ENCODE measurements at regions not wholly inside any gene's neighbourhood (a gene's known extent, or its start where the extent isn't known, plus 50 kb on each side); places are given as distances from the start of the nearest gene placed in this dataset.

DNA sequence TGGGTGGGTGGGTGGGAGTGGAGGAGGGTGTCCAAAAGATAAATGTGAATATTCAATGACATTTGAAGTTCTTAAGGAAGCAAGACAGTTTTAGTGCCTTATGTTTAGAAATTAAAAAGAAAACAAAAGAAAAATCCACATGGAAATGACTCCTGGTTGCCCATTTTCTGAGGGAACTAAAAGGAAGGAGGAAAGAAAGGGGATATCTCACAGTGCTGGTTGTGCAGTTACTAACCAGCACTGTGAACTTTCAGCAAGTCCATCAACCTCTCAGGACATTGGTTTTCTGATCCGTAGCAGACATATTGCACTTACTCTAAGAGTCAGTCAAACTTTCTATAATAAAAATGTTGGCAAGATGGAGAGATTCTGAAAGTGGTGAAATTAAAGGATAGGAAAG lies 431.0 kb upstream of the CLINT1 start:
- no peak for DNase-seq

DNA sequence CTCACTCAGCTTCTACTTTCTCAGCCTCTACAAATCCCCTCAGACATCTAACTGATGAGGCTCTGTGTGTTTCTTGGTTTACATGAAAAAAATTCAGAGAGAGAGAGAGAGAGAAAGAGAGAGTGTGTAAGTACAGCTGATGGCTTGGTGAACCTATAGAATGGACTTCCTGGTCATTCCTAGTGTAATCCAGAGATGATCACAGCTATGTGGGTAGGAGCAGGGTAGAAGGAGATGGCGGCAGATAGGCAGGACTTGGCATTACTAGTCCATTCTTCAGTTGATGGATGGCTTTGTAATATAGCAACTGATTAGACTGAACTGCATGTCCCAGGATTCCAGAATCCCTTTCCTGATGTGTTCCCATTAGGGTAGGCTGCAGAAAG lies 429.3 kb upstream of the CLINT1 start:
- DNase-seq = no peak

- DNase-seq = no peak
These were observed 428.8 kb upstream of the CLINT1 start for GRCh38 chr5:158287643-158288271.

DNA sequence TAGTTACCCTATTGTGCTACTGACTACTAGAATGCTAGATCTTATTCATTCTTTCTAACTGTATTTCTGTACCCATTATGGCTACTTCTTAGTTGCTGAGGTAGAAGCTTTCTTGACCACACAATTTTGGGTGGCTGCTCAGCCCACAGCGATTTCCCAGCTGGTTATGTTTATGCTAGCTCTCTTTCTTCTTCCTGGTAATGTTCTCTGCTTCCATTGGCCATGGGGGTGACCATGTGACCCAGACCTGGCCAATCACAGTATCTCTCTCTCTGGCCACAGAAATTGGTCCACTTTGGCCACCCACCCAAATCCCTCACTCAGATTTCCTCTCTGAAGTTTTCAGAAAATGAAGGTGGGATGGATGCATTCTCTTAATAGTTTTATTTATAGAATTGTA lies 427.9 kb upstream of the CLINT1 start:
- no peak for DNase-seq

GRCh38 chr5:158285698-158286097 lies 426.8 kb upstream of the CLINT1 start:
- no peak for DNase-seq

GRCh38 chr5:158284242-158284641 lies 425.3 kb upstream of the CLINT1 start:
- no peak for DNase-seq

- DNase-seq = no peak
These were observed 424.5 kb upstream of the CLINT1 start for GRCh38 chr5:158283397-158283796.

GRCh38 chr5:158278216-158278925 lies 419.4 kb upstream of the CLINT1 start:
- DNase-seq = no peak

DNA sequence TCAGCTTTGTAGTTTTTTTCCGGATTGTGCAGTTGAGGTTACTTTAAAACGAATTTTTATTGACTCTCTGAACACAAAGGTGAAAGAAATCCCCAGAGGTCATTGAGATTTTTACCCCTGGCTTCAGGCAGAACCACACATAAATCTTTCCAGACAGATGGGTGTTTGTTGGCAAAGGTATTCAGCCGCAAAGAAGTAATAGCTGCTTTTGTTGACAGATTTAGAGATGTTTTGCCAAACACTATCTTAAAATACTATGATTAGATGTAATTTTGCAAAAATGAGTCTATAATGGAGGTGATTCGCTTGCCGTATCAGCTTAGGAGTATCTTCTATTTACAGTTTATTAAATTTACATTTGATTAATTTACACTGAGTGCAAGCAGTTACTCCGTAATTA lies 418.3 kb upstream of the CLINT1 start:
- no peak for DNase-seq

GRCh38 chr5:158276692-158277091 lies 417.7 kb upstream of the CLINT1 start:
- DNase-seq = no peak

DNA sequence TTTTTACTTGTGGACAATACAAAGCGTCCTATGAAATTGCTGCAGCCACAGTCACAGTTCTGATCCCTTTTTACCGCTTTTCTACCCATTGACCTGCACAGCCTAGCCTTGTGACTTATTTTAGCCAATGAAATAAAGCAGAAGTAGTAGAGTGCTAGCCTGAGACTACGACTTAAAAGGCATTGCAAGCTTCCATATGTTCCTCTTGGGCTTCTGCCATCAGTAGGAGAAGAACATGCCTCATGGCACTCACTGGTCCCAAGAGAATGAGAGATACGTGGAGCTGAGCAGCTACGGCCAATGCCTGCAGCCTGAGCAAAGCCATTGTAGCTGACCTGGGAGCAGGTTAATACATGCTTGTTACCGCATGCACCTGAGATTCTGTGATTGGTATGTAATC lies 416.6 kb upstream of the CLINT1 start:
- DNase-seq = no peak

DNA sequence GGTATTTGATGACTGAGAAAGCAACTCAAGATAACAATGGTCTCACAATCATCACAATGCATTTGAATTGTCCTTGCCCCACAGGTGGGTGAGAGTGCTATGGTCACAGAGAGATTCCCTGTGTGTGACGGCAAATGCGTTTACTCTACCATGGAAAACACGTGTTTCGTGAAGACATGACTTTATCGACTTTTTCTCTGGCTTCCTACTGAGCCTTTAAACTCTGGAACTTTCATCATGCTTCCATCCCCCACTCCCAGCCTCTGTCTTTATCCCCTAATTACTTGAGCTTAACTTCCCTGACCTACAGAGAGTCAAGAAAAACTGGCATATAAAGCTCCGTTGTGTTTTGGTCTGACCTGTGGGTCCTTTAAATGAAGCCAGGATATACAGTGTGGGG lies 414.1 kb upstream of the CLINT1 start:
- DNase-seq = no peak

DNA sequence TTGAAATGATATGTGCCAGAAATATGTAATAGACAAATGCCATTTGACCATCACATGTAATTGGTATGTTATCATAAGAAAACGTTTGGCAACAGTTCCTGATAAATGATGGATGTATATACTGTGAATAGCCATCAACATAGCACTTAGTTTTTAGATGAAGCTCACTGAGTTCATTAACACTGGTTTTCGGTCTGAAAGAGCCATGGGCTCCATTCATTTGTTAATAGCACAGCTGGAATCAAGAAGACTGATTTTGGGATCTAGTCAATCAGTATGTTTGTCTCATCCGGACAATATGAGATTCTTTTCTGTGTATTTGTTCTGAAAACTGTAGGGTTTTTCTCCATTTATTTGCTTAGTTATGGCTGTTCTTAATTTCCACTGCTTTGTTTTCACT lies 413.5 kb upstream of the CLINT1 start:
- no peak for DNase-seq

GRCh38 chr5:158270996-158271554 lies 412.1 kb upstream of the CLINT1 start:
- no peak for DNase-seq

DNA sequence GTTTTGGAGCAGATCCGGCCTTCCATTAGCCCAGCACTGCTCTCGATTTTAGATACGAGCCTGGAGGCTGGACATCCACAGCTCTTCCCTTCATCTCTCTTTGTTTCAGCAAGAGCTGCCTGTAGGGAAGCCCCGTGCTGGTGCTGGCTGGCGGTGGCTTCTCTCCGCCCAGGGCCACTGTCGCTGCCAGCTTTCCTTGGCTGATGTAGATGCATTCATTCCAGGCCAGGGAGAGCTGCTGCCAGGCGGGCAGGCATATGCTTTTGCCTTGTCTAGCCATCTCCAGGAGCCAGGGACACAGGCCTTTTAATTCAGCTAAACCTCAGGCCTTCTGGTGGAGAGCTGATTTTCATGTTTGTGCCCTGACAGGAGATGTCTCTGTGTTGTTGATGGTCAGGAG lies 409.3 kb upstream of the CLINT1 start:
- no peak for DNase-seq

GRCh38 chr5:158267228-158267627 lies 408.3 kb upstream of the CLINT1 start:
- DNase-seq = no peak

GRCh38 chr5:158265931-158266700 lies 407.2 kb upstream of the CLINT1 start:
- no peak for DNase-seq

DNA sequence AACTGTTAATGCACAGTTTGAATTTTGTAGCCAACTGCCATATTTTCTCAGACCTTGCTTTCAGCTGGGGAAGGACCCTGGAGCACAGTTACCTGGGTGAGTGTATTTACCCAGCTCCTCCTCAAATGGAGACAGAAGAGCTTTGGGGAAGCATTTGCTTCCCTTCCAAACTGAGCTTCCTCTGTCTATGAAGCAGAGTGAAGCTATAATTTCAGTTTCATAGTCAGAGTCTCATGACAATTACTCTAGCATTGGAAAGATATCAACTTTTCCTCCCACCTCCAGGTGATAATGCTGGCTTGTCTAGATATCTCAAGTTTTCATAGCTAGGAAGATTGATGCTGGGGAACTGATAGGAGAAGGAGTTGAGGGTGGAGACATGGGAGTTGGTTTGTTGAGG lies 406.4 kb upstream of the CLINT1 start:
- DNase-seq = peak in 1 of 2 donors; percentile 43

DNA sequence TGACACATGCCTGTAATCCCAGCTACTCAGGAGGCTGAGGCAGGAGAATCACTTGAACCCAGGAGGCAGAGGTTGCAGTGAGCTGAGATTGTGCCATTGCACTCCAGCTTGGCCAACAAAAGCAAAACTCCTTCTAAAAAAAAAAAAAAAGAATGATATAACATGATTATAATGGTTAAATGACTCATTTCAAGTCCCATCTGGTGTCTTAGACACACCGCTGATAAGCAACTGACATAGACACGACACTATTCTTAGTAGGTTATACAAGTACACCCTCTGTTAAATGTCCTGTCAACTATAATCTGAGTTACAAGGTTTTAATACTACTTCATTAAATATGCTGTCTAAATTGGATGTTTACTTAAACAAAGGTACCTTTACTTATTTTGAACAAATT lies 405.3 kb upstream of the CLINT1 start:
- no peak for DNase-seq

DNA sequence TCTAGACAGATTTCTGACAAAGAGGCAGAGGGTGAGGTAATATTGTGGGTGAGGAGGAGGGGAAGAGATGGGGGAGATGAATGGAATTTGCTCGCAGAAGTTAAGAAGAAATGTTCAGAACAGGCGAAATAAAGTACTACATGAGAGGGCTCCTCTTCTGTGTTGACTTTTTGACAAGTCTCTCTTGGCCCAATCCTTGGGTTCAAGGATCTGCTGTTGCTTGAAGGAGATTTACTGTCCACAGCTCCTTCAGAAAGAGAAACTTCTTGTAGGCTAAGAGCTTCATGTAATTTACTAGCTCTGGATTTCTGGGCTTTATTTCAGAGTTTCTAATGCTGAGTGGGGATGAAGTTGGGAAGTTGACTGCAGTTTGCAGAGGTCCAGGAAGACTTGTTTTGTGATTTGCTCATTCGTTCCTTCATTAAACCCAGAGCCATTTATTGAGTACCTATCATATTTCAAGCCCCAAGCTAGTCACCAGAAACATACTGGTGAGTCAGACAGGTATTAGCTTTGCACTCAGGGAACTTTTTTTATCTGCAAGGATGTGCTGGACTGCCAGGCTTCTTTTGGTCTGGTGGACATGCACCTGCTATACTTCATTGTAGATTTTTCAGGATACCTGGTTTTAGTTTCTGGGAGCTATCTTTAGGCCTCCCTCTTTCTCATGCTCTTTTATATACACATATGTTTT lies 402.9 kb upstream of the CLINT1 start:
- no peak for DNase-seq

DNA sequence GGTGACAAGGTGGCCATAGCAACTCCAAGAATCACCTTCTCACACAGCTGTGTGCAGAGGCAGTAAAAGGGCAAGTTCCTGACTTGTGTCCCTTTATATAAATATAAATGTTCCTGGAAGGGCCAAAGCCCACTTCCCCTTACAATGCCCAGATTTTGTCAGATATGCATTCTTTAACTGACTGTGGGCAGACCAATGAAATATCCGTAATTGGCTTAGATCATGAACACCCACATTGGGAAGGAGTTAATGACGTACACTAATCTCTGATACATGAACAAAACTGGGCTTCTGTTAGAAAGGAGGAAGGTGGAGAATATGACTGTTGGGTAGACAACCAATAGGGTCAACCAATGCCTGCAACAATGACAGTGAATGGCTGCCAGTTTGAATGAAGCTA lies 397.2 kb upstream of the CLINT1 start:
- DNase-seq = peak in 1 of 2 donors; percentile 4

DNA sequence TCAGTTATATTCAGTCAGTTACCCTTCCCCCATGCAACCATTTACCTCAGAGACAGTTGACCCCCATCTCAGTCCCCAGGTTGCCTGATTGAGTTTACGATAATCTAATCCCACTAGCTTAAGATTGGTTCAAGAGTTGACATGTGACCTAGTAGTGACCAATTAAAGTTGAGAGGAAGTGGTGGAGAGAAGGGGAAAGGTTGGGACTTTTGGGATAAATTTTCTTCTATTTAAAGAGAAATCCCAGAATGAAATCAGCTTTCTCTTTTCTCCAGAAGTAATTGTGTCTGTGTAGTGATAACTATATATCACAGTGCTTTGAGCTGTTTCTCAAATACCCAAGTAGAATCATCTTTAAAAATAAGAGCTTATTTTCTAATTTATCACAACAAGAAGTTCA lies 396.7 kb upstream of the CLINT1 start:
- DNase-seq = no peak

DNA sequence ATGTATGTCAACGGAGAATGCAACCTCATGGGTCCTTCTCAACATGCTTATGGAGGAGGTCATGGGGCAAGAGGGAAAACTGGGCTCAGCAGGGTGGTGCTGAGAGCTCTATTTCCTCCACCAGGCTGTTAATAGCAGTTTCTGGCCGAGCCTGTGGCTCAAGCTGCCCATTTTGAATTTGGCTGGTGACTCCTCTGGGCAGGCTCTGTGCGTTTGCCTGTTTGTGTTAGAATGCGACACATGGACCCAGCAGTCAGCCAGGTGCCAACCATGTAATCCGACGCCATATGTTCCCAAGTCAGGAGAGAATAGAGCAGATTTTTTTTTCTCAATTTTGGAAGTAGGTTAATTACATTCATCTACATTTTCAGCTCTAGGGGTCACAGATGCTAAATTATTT lies 387.7 kb upstream of the CLINT1 start:
- DNase-seq = no peak
